ENCODE measurements at regions not wholly inside any gene's neighbourhood (a gene's known extent, or its start where the extent isn't known, plus 50 kb on each side); places are given as distances from the start of the nearest gene placed in this dataset.
"Not testable (repeated sequence)": the region's sequence is repeated elsewhere in the genome, so short reads cannot be mapped to it uniquely, and the experiment has no call there.

GRCh38 chrX:47302396-47302795 is 68.0 kb upstream of the ZNF157 start:
- intact Hi-C loops (cut with DNase I; ENCODE audit: low total_unique reads) = no loop called here
- no peak for TF ChIP-seq EP300 (IDR thresholded peaks at IDR 0.05; ENCODE audit: low read depth)
- TF ChIP-seq, protein P1, sequence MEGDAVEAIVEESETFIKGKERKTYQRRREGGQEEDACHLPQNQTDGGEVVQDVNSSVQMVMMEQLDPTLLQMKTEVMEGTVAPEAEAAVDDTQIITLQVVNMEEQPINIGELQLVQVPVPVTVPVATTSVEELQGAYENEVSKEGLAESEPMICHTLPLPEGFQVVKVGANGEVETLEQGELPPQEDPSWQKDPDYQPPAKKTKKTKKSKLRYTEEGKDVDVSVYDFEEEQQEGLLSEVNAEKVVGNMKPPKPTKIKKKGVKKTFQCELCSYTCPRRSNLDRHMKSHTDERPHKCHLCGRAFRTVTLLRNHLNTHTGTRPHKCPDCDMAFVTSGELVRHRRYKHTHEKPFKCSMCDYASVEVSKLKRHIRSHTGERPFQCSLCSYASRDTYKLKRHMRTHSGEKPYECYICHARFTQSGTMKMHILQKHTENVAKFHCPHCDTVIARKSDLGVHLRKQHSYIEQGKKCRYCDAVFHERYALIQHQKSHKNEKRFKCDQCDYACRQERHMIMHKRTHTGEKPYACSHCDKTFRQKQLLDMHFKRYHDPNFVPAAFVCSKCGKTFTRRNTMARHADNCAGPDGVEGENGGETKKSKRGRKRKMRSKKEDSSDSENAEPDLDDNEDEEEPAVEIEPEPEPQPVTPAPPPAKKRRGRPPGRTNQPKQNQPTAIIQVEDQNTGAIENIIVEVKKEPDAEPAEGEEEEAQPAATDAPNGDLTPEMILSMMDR (IDR thresholded peaks at IDR 0.05) = no peak

DNA sequence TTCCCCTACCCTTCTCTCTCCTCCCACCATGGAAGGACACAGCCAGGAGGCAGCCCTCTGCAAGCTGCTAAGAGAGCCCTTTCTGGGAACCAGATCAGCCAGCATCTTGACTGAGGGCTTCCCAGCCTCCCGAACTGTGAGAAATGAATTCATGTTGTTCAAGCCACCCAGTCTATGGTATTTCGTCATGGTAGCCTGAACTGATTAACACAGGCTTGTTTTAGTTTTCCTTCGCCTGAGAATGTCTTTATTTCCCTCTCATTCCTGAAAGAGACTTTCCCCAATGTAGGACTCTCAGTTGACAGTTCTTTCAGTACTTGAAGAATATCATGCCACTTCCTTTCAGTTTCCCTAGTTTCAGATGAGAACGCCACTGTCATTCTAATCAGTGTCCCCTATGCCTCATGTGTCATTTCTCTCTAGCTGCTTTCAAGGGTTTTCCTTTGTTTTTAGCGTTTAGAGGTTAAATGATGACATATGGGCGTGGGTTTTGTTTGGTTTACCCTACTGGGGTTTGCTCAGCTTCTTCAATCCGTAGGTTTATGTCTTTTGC is 63.8 kb upstream of the ZNF157 start:
- intact Hi-C loops (cut with DNase I; ENCODE audit: low total_unique reads); H3K9me3 ChIP-seq; H3K27ac ChIP-seq; H3K27me3 ChIP-seq; in situ Hi-C loops (cut with MboI; ENCODE audit: low pct_ligation_motif_present in 1 of 4, low pct_unique_long_range_greater_than_20kb in 1 of 4, low sequenced_read_pairs in 3 of 4); DNase-seq; H3K4me3 ChIP-seq; H3K4me1 ChIP-seq; H3K36me3 ChIP-seq: not testable (repeated sequence)
- 49 to 59% methylated on average over 3 to 7 of the region's 7 CpGs for WGBS, 2 donors (ENCODE audit: low coverage in 1 of 2)

More at GRCh38 chrX:47302396-47302795, 68.0 kb upstream of the ZNF157 start:
- no peaks in the 10 kb centered on the region for H3K4me1 ChIP-seq
- H3K9me3 ChIP-seq = no peaks in the 10 kb centered on the region
- WGBS, 2 donors (ENCODE audit: low coverage in 1 of 2) = 63% methylated on average over 4 of the region's 4 CpGs; no CpG with 5 or more reads in 1 of the 2 donors
- H3K27me3 ChIP-seq = no peaks in the 10 kb centered on the region
- in situ Hi-C loops (cut with MboI; ENCODE audit: low pct_ligation_motif_present in 1 of 4, low pct_unique_long_range_greater_than_20kb in 1 of 4, low sequenced_read_pairs in 3 of 4) = no loop called here
- H3K27ac ChIP-seq = no peak overlapping the region
- no peak for DNase-seq
- no peak overlapping the region for H3K4me3 ChIP-seq
- no peaks in the 10 kb centered on the region for H3K36me3 ChIP-seq

DNA sequence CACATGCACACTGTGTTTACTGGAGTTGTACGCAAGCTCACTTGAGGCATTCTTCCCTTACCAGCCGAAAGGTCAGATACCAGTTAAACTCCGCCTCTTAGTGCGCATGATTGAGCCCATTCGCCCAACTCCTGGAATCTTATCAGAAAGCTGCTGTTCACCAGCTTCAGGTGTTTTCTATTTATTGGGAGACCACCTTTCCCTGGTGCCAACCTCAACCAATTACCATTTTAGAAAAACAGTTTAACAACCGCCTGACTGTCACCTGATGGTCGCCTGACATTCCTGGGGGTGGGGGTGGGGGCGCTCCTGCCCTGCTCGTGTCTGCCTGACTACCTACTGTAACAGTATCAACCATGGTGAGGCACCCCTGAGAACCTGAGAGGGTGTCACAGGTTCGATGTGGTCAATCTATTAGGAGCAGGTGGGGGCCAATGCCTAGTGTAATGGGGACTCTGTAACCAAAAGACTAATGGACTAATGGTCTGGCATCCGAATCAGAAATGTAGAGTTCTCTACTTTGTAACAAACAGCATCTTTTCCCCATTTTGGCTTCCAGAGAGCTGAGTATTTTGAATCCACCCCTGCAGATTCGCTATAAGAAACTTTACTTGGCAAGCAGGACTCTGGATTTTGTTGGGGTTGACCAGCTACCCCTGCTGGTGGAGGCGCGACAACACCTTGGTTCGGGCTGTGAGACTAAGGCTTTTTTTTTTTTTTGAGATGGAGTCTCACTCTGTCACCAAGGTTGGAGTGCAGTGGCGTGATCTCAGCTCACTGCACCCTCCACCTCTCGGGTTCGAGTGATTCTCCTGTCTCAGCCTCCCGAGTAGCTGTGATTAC is 58.2 kb upstream of the ZNF157 start:
- Histone ChIP-seq H3K4me1 (no peaks in the 10 kb centered on the region), H3K9me3 (no peaks in the 10 kb centered on the region), H3K4me3 (no peak overlapping the region), H3K27me3 (no peaks in the 10 kb centered on the region), H3K27ac (no peak overlapping the region), H3K36me3 (no peaks in the 10 kb centered on the region)
- TF ChIP-seq EP300 (IDR thresholded peaks at IDR 0.05; ENCODE audit: low read depth) = no peak
- TF ChIP-seq, protein P1 (IDR thresholded peaks at IDR 0.05) = peak in 4 of 5 experiments; percentile 32 to 37 (median 34)
- in situ Hi-C loops (cut with MboI; ENCODE audit: low pct_ligation_motif_present in 1 of 4, low pct_unique_long_range_greater_than_20kb in 1 of 4, low sequenced_read_pairs in 3 of 4) (no loop called here), intact Hi-C loops (cut with DNase I; ENCODE audit: low total_unique reads) (no loop called here)
- peak; percentile 43 for DNase-seq
- 51% methylated on average over 19 of the region's 19 CpGs; no CpG with 5 or more reads in 1 of the 2 donors for WGBS, 2 donors (ENCODE audit: low coverage in 1 of 2)

- DNase-seq = no peak
- Histone ChIP-seq H3K4me3 (no peak overlapping the region), H3K27me3 (no peaks in the 10 kb centered on the region), H3K27ac (no peak overlapping the region), H3K4me1 (no peaks in the 10 kb centered on the region), H3K36me3 (no peaks in the 10 kb centered on the region), H3K9me3 (no peaks in the 10 kb centered on the region)
- 43 to 80% methylated on average over 1 to 5 of the region's 5 CpGs for WGBS, 2 donors (ENCODE audit: low coverage in 1 of 2)
- in situ Hi-C loops (cut with MboI; ENCODE audit: low pct_ligation_motif_present in 1 of 4, low pct_unique_long_range_greater_than_20kb in 1 of 4, low sequenced_read_pairs in 3 of 4) = no loop called here
- intact Hi-C loops (cut with DNase I; ENCODE audit: low total_unique reads) = no loop called here
- TF ChIP-seq EP300 (IDR thresholded peaks at IDR 0.05; ENCODE audit: low read depth) = no peak
- TF ChIP-seq POLR2A (IDR thresholded peaks at IDR 0.05) = no peak
- TF ChIP-seq, protein P1 (IDR thresholded peaks at IDR 0.05) = no peak
- TF ChIP-seq POLR2AphosphoS5 (IDR thresholded peaks at IDR 0.05) = no peak
Observed at GRCh38 chrX:47313056-47313455, 57.3 kb upstream of the ZNF157 start.

Data from transverse colon (tissue), 4 donors.